ENCODE measurements at regions not wholly inside any gene's neighbourhood (a gene's known extent, or its start where the extent isn't known, plus 50 kb on each side); places are given as distances from the start of the nearest gene placed in this dataset.

- DNase-seq (ENCODE audit: low read depth in 2 of 2): no peak
Measured at GRCh38 chr2:12828980-12829379, 112.2 kb downstream of the TRIB2 start.

- DNase-seq (ENCODE audit: low read depth in 2 of 2): no peak
Measured at GRCh38 chr2:12831016-12831415, 114.3 kb downstream of the TRIB2 start.

GRCh38 chr2:12834239-12834638 lies 117.5 kb downstream of the TRIB2 start:
- no peak for DNase-seq (ENCODE audit: low read depth in 2 of 2)

GRCh38 chr2:12835733-12836132 lies 119.0 kb downstream of the TRIB2 start:
- no peak for DNase-seq (ENCODE audit: low read depth in 2 of 2)

- no peak for DNase-seq (ENCODE audit: low read depth in 2 of 2)
Measured at GRCh38 chr2:12839339-12839738, 122.6 kb downstream of the TRIB2 start.

- DNase-seq (ENCODE audit: low read depth in 2 of 2): no peak
Measured at GRCh38 chr2:12841021-12841420, 124.3 kb downstream of the TRIB2 start.

GRCh38 chr2:12842917-12843316 lies 126.2 kb downstream of the TRIB2 start:
- DNase-seq (ENCODE audit: low read depth in 2 of 2): no peak

- DNase-seq (ENCODE audit: low read depth in 2 of 2): no peak
Measured at GRCh38 chr2:12844511-12844910, 127.8 kb downstream of the TRIB2 start.

- no peak for DNase-seq (ENCODE audit: low read depth in 2 of 2)
Measured at GRCh38 chr2:12847694-12848575, 131.2 kb downstream of the TRIB2 start.

- DNase-seq (ENCODE audit: low read depth in 2 of 2): no peak
Measured at GRCh38 chr2:12852135-12852534, 135.4 kb downstream of the TRIB2 start.

GRCh38 chr2:12854001-12854530 lies 137.3 kb downstream of the TRIB2 start:
- no peak for DNase-seq (ENCODE audit: low read depth in 2 of 2)

- no peak for DNase-seq (ENCODE audit: low read depth in 2 of 2)
Measured at GRCh38 chr2:12855508-12855907, 138.8 kb downstream of the TRIB2 start.

- DNase-seq (ENCODE audit: low read depth in 2 of 2): no peak
Measured at GRCh38 chr2:12856934-12857601, 140.3 kb downstream of the TRIB2 start.

GRCh38 chr2:12857891-12858290 lies 141.2 kb downstream of the TRIB2 start:
- no peak for DNase-seq (ENCODE audit: low read depth in 2 of 2)

GRCh38 chr2:12858786-12859185 lies 142.1 kb downstream of the TRIB2 start:
- DNase-seq (ENCODE audit: low read depth in 2 of 2): no peak

GRCh38 chr2:12861344-12861930 lies 144.7 kb downstream of the TRIB2 start:
- DNase-seq (ENCODE audit: low read depth in 2 of 2): no peak

GRCh38 chr2:12862541-12862940 lies 145.8 kb downstream of the TRIB2 start:
- DNase-seq (ENCODE audit: low read depth in 2 of 2): no peak

- DNase-seq (ENCODE audit: low read depth in 2 of 2): no peak
Measured at GRCh38 chr2:12863937-12864336, 147.2 kb downstream of the TRIB2 start.

- no peak for DNase-seq (ENCODE audit: low read depth in 2 of 2)
Measured at GRCh38 chr2:12867631-12868287, 151.0 kb downstream of the TRIB2 start.

GRCh38 chr2:12870692-12871091 lies 154.0 kb downstream of the TRIB2 start:
- no peak for DNase-seq (ENCODE audit: low read depth in 2 of 2)

GRCh38 chr2:12871694-12872315 lies 155.1 kb downstream of the TRIB2 start:
- no peak for DNase-seq (ENCODE audit: low read depth in 2 of 2)

- DNase-seq (ENCODE audit: low read depth in 2 of 2): no peak
Measured at GRCh38 chr2:12877761-12878160, 161.0 kb downstream of the TRIB2 start.
